IMR-90 (cell line): ENCODE measurements at regions not wholly inside any gene's neighbourhood (a gene's known extent, or its start where the extent isn't known, plus 50 kb on each side); places are given as distances from the start of the nearest gene placed in this dataset.

Experiments used
- BHLHE40 ChIP-seq: fragments of 150-350 bp; IDR thresholded peaks from 2 replicates; pipeline ENCODE4 v1.6.1; 2016; ENCODE audit warnings: mild to moderate bottlenecking, low read depth, low read length
- CTCF ChIP-seq: conservative IDR thresholded peaks from 2 replicates; pipeline ENCODE4 v1.5.1; 2012; ENCODE audit warnings: mild to moderate bottlenecking, low read depth, low read length, improper control_type of control experiment
- ELK1 ChIP-seq: fragments of 150-350 bp; IDR thresholded peaks from 2 replicates; pipeline ENCODE4 v1.6.1; 2016; ENCODE audit warnings: low read depth, mild to moderate bottlenecking, low read length, moderate library complexity, borderline replicate concordance
- FOS ChIP-seq: fragments of 150-350 bp; IDR thresholded peaks from 2 replicates; pipeline ENCODE4 v1.6.1; 2016; ENCODE audit warnings: low read depth, low read length
- POLR2A ChIP-seq: IDR thresholded peaks from 2 replicates; pipeline ENCODE4 v1.6.1; 2012; ENCODE audit warnings: mild to moderate bottlenecking, low read depth, low read length
- RAD21 ChIP-seq: IDR thresholded peaks from 2 replicates; pipeline ENCODE4 v1.6.1; 2012; ENCODE audit warnings: low read length, improper control_type of control experiment
- RCOR1 ChIP-seq: IDR thresholded peaks from 2 replicates; pipeline ENCODE4 v1.6.1; 2012; ENCODE audit warnings: mild to moderate bottlenecking, low read length, improper control_type of control experiment; ENCODE audit not compliant: insufficient replicate concordance
- SMC3 ChIP-seq: fragments of 150-350 bp; IDR thresholded peaks from 2 replicates; pipeline ENCODE4 v1.6.1; 2016; ENCODE audit warnings: low read depth, mild to moderate bottlenecking, antibody characterized with exemption, low read length, moderate library complexity
- USF2 ChIP-seq: fragments of 150-350 bp; IDR thresholded peaks from 2 replicates; pipeline ENCODE4 v1.6.1; 2017; ENCODE audit warnings: mild to moderate bottlenecking, antibody characterized with exemption, low read length, low read depth

- no peak for TF ChIP-seq CTCF
- TF ChIP-seq USF2, result no peak
- TF ChIP-seq POLR2A, result no peak
- no peak for TF ChIP-seq ELK1
- TF ChIP-seq BHLHE40, result no peak
- TF ChIP-seq FOS, result no peak
- TF ChIP-seq RCOR1, result no peak
- no peak for TF ChIP-seq SMC3
- no peak for TF ChIP-seq RAD21
These were observed 1050.0 kb upstream of the GHITM start for GRCh38 chr10:83089335-83089734.
